ENCODE measurements at regions not wholly inside any gene's neighbourhood (a gene's known extent, or its start where the extent isn't known, plus 50 kb on each side); places are given as distances from the start of the nearest gene placed in this dataset.

- no peak overlapping the region for H3K27ac ChIP-seq
- H3K4me1 ChIP-seq (ENCODE audit: control insufficient read depth in 1 of 2, insufficient read depth in 1 of 2, low read depth in 1 of 2, low read length in 1 of 2) = no peaks in the 10 kb centered on the region
- H3K27me3 ChIP-seq = peaks cover 11% of the 10 kb centered on the region
- H3K36me3 ChIP-seq = no peaks in the 10 kb centered on the region
- H3K4me3 ChIP-seq (ENCODE audit: low read depth in 1 of 2, low read length in 1 of 2) = no peak overlapping the region
- TF ChIP-seq, protein P1, sequence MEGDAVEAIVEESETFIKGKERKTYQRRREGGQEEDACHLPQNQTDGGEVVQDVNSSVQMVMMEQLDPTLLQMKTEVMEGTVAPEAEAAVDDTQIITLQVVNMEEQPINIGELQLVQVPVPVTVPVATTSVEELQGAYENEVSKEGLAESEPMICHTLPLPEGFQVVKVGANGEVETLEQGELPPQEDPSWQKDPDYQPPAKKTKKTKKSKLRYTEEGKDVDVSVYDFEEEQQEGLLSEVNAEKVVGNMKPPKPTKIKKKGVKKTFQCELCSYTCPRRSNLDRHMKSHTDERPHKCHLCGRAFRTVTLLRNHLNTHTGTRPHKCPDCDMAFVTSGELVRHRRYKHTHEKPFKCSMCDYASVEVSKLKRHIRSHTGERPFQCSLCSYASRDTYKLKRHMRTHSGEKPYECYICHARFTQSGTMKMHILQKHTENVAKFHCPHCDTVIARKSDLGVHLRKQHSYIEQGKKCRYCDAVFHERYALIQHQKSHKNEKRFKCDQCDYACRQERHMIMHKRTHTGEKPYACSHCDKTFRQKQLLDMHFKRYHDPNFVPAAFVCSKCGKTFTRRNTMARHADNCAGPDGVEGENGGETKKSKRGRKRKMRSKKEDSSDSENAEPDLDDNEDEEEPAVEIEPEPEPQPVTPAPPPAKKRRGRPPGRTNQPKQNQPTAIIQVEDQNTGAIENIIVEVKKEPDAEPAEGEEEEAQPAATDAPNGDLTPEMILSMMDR (IDR thresholded peaks at IDR 0.05) = no peak
- no peaks in the 10 kb centered on the region for H3K9me3 ChIP-seq
These were observed 77.9 kb upstream of the ADO start for GRCh38 chr10:62726638-62727037.

- Histone ChIP-seq H3K36me3 (no peaks in the 10 kb centered on the region), H3K9me3 (no peaks in the 10 kb centered on the region), H3K4me1 (ENCODE audit: control insufficient read depth in 1 of 2, insufficient read depth in 1 of 2, low read depth in 1 of 2, low read length in 1 of 2) (no peaks in the 10 kb centered on the region), H3K27ac (no peak overlapping the region), H3K4me3 (ENCODE audit: low read depth in 1 of 2, low read length in 1 of 2) (no peak overlapping the region), H3K27me3 (peaks cover 20% of the 10 kb centered on the region)
- TF ChIP-seq, protein P1 (IDR thresholded peaks at IDR 0.05) = no peak
These were observed 76.6 kb upstream of the ADO start for GRCh38 chr10:62727934-62728333.

- H3K36me3 ChIP-seq = no peaks in the 10 kb centered on the region
- H3K27ac ChIP-seq = no peak overlapping the region
- no peak overlapping the region for H3K4me3 ChIP-seq (ENCODE audit: low read depth in 1 of 2, low read length in 1 of 2)
- TF ChIP-seq, protein P1 (IDR thresholded peaks at IDR 0.05) = no peak
- H3K9me3 ChIP-seq = no peaks in the 10 kb centered on the region
- no peaks in the 10 kb centered on the region for H3K4me1 ChIP-seq (ENCODE audit: control insufficient read depth in 1 of 2, insufficient read depth in 1 of 2, low read depth in 1 of 2, low read length in 1 of 2)
- peaks cover 22% of the 10 kb centered on the region for H3K27me3 ChIP-seq
These were observed 76.0 kb upstream of the ADO start for GRCh38 chr10:62728479-62728878.

DNA sequence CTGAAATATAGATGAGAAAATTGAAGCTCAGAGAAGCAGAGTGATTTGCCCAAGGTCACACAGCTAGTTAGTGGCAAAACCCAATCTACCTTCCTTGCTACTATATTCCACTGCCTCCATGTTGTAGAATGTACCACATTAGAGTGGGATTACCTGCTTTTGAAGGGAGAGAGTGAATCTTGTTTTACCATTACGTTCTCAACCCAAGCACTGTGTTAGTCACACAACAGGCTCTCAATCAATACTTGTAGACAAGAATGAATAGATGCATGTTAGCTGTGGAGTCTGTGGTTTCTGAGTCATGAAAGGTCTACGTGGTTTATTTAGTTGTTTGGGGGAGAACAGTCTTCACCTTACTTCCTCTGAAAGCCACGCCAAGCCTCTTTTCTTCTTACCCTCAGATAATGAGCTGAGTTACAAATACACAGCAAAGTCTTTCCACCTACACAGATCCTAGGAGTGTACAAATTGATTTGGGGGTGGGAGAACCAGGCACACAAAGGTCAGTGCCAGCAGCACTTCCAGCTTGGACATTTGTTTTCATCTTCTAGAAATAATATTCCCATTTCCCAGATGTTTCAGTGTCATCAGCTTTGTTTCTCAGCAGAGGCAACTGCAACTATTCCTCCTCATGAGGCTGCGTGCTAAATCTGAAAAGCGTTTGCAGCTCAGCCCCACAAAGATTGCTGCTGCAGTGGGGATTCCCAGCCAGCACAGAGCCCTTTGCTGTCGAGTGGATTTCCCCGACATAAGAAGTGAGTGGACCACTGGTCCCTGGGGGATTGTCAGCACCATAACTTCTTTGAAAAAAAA is 71.5 kb upstream of the ADO start:
- Histone ChIP-seq H3K4me3 (ENCODE audit: low read depth in 1 of 2, low read length in 1 of 2) (no peak overlapping the region), H3K4me1 (ENCODE audit: control insufficient read depth in 1 of 2, insufficient read depth in 1 of 2, low read depth in 1 of 2, low read length in 1 of 2) (no peaks in the 10 kb centered on the region), H3K27me3 (peaks cover 29% of the 10 kb centered on the region), H3K27ac (no peak overlapping the region), H3K9me3 (no peaks in the 10 kb centered on the region), H3K36me3 (no peaks in the 10 kb centered on the region)
- TF ChIP-seq, protein P1 (IDR thresholded peaks at IDR 0.05) = no peak

- no peaks in the 10 kb centered on the region for H3K36me3 ChIP-seq
These were observed 70.7 kb upstream of the ADO start for GRCh38 chr10:62733654-62734293.

More at GRCh38 chr10:62733654-62734293, 70.7 kb upstream of the ADO start:
- no peak overlapping the region for H3K4me3 ChIP-seq (ENCODE audit: low read depth in 1 of 2, low read length in 1 of 2)
- H3K4me1 ChIP-seq (ENCODE audit: control insufficient read depth in 1 of 2, insufficient read depth in 1 of 2, low read depth in 1 of 2, low read length in 1 of 2) = no peaks in the 10 kb centered on the region
- peaks cover 29% of the 10 kb centered on the region for H3K27me3 ChIP-seq
- TF ChIP-seq, protein P1 (IDR thresholded peaks at IDR 0.05) = no peak
- no peaks in the 10 kb centered on the region for H3K9me3 ChIP-seq
- no peak overlapping the region for H3K27ac ChIP-seq

Measured in neutrophil (primary cell).